COR-L47 (cell line): ENCODE measurements at regions not wholly inside any gene's neighbourhood (a gene's known extent, or its start where the extent isn't known, plus 50 kb on each side); places are given as distances from the start of the nearest gene placed in this dataset.

ENCODE experiments used
- DNase-seq: peaks from one replicate; lab custom pipeline; 2025; lab: John Stamatoyannopoulos, UW

- no peak for DNase-seq
Observed at GRCh38 chr5:148950471-148950863, 112.4 kb downstream of the SH3TC2 start.

GRCh38 chr5:148950892-148951291, 112.0 kb downstream of the SH3TC2 start:
- DNase-seq, result no peak

GRCh38 chr5:148951612-148952011, 111.2 kb downstream of the SH3TC2 start:
- no peak for DNase-seq

GRCh38 chr5:148952097-148952867, 110.6 kb downstream of the SH3TC2 start:
- DNase-seq, result no peak

- no peak for DNase-seq
Observed at GRCh38 chr5:148953711-148954110, 109.2 kb downstream of the SH3TC2 start.
